OCI-LY1 (cell line): ENCODE measurements at regions not wholly inside any gene's neighbourhood (a gene's known extent, or its start where the extent isn't known, plus 50 kb on each side); places are given as distances from the start of the nearest gene placed in this dataset.

ENCODE experiments used
- H2AFZ ChIP-seq: fragments of 200-600 bp; sonication (generic), shearing (Covaris generic); 2 replicates; pipeline ENCODE4 v1.6.0; 2014; ENCODE audit warnings: antibody characterized with exemption, mild to moderate bottlenecking, low read length
- H3F3A ChIP-seq: fragments of 200-600 bp; sonication (generic), shearing (Covaris generic); 2 replicates; pipeline ENCODE4 v1.6.0; 2014; ENCODE audit warnings: mild to moderate bottlenecking, antibody characterized with exemption, low read length, moderate library complexity; ENCODE audit not compliant: insufficient read depth
- H3K27ac ChIP-seq: fragments of 200-600 bp; sonication (generic); 2 replicates; pipeline ENCODE4 v1.5.1; 2014; ENCODE audit warnings: low read length, mixed run types, mild to moderate bottlenecking, low read depth; ENCODE audit not compliant: poor library complexity, severe bottlenecking
- H3K27me3 ChIP-seq: fragments of 200-600 bp; sonication (generic); 2 replicates; pipeline ENCODE4 v1.6.0; 2014; ENCODE audit warnings: antibody characterized with exemption, mild to moderate bottlenecking, low read length, moderate library complexity; ENCODE audit not compliant: insufficient read depth
- H3K36me3 ChIP-seq: fragments of 200-600 bp; sonication (generic); 2 replicates; pipeline ENCODE4 v1.6.1; 2014; ENCODE audit warnings: mild to moderate bottlenecking, antibody characterized with exemption, low read length, moderate library complexity, mixed read lengths; ENCODE audit not compliant: insufficient read depth
- H3K4me1 ChIP-seq: fragments of 200-600 bp; sonication (generic); 2 replicates; pipeline ENCODE4 v1.5.1; 2014; ENCODE audit warnings: mild to moderate bottlenecking, low read length, moderate library complexity; ENCODE audit not compliant: insufficient read depth, severe bottlenecking
- H3K4me2 ChIP-seq: fragments of 200-600 bp; sonication (generic), shearing (Covaris generic); 2 replicates; pipeline ENCODE4 v1.6.1; 2014; ENCODE audit warnings: low read length
- H3K4me3 ChIP-seq: fragments of 200-600 bp; sonication (generic); 2 replicates; pipeline ENCODE4 v1.5.1; 2014; ENCODE audit warnings: low read length, low read depth, mild to moderate bottlenecking, mixed read lengths; ENCODE audit not compliant: poor library complexity, severe bottlenecking
- H3K79me2 ChIP-seq: fragments of 200-600 bp; shearing (Covaris generic); 2 replicates; pipeline ENCODE4 v1.6.1; 2016; ENCODE audit warnings: mixed run types, low read length, mixed read lengths; ENCODE audit not compliant: insufficient read depth
- H3K9ac ChIP-seq: fragments of 200-600 bp; sonication (generic), shearing (Covaris generic); 2 replicates; pipeline ENCODE4 v1.6.1; 2014; ENCODE audit warnings: mild to moderate bottlenecking, low read length, mixed read lengths
- H3K9me2 ChIP-seq: fragments of 200-600 bp; sonication (generic), shearing (Covaris generic); 2 replicates; pipeline ENCODE4 v1.6.1; 2014; ENCODE audit warnings: low read depth, mild to moderate bottlenecking, low read length, mixed read lengths
- H3K9me3 ChIP-seq: fragments of 200-600 bp; shearing (Covaris generic); 2 replicates; pipeline ENCODE4 v1.6.1; 2014; ENCODE audit warnings: low read length, mixed read lengths
- H4K20me1 ChIP-seq: fragments of 200-600 bp; sonication (generic), shearing (Covaris generic); 2 replicates; pipeline ENCODE4 v1.6.0; 2016; ENCODE audit warnings: mild to moderate bottlenecking, low read length; ENCODE audit not compliant: insufficient read depth
- EZH2 ChIP-seq: fragments of 200-600 bp; sonication (generic), shearing (Covaris generic); IDR thresholded peaks from 2 replicates; pipeline ENCODE4 v1.8.0; 2017; ENCODE audit warnings: borderline replicate concordance, mixed run types, mild to moderate bottlenecking, antibody characterized with exemption, low read length, moderate library complexity, mixed read lengths
- TF ChIP-seq, protein P1 (sequence below): fragments of 200-600 bp; sonication (generic), shearing (Covaris generic); IDR thresholded peaks from 2 replicates; pipeline ENCODE4 v1.5.1; 2017; ENCODE audit warnings: mild to moderate bottlenecking, antibody characterized with exemption, low read length, moderate library complexity, mixed read lengths

DNA sequence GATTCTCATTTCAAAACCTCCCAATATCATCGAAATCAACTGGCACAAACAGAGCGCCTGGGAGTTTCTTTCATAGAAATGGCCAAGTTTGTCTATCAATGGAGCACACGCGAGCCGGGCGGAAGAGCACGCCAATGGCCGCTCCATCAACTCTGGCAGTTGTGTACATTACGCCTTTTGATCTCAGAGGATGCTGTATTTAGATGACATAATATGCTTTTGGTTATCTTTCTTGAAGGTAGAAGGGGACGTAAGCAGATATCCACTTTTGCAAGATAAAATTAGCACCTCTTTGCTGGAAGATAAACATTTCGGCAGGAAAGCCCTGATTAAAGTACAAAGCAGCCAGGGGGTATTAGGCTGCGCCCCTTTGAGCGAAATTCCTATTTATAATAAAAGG is 287.4 kb downstream of the IRF8 start:
- Histone ChIP-seq H3K4me2 (no peak overlapping the region), H3K27me3 (peaks cover 7% of the 10 kb centered on the region; the same call in 1 of the 2 replicates), H3K9ac (no peak overlapping the region), H4K20me1 (no peaks in the 10 kb centered on the region), H3K27ac (no peak overlapping the region), H3K4me3 (no peak overlapping the region), H3F3A (no peaks in the 10 kb centered on the region), H3K79me2 (no peaks in the 10 kb centered on the region), H3K9me2 (no peaks in the 10 kb centered on the region), H3K36me3 (no peaks in the 10 kb centered on the region), H3K4me1 (no peaks in the 10 kb centered on the region), H3K9me3 (no peaks in the 10 kb centered on the region), H2AFZ (no peak overlapping the region)
- TF ChIP-seq, protein P1, sequence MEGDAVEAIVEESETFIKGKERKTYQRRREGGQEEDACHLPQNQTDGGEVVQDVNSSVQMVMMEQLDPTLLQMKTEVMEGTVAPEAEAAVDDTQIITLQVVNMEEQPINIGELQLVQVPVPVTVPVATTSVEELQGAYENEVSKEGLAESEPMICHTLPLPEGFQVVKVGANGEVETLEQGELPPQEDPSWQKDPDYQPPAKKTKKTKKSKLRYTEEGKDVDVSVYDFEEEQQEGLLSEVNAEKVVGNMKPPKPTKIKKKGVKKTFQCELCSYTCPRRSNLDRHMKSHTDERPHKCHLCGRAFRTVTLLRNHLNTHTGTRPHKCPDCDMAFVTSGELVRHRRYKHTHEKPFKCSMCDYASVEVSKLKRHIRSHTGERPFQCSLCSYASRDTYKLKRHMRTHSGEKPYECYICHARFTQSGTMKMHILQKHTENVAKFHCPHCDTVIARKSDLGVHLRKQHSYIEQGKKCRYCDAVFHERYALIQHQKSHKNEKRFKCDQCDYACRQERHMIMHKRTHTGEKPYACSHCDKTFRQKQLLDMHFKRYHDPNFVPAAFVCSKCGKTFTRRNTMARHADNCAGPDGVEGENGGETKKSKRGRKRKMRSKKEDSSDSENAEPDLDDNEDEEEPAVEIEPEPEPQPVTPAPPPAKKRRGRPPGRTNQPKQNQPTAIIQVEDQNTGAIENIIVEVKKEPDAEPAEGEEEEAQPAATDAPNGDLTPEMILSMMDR: no peak
- no peak for TF ChIP-seq EZH2

DNA sequence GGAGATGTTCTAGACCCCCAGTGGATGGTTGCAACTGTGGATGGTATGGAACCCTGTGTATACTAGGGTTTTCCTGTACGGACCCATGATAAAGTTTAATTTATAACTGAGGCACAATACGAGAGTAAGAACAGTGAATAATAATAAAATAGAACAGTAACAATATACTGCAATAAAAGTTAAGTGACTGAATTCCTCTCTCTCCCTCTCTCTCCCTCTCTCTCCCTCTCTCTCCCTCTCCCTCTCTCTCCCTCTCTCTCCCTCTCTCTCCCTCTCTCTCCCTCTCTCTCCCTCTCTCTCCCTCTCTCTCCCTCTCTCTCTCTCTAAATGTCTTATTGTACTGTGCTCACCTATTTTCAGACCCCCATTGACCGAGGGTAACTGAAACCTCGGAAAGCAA is 291.0 kb downstream of the IRF8 start:
- Histone ChIP-seq H3K27me3 (peaks cover 9% of the 10 kb centered on the region; the same call in 1 of the 2 replicates), H3K9me2 (no peaks in the 10 kb centered on the region), H3K4me2 (no peak overlapping the region), H3K9ac (no peak overlapping the region), H3K4me1 (no peaks in the 10 kb centered on the region), H3K9me3 (no peaks in the 10 kb centered on the region), H3F3A (no peaks in the 10 kb centered on the region), H4K20me1 (no peaks in the 10 kb centered on the region), H3K27ac (no peak overlapping the region), H3K79me2 (no peaks in the 10 kb centered on the region), H3K4me3 (no peak overlapping the region), H3K36me3 (no peaks in the 10 kb centered on the region), H2AFZ (no peak overlapping the region)
- TF ChIP-seq, protein P1: no peak
- no peak for TF ChIP-seq EZH2

DNA sequence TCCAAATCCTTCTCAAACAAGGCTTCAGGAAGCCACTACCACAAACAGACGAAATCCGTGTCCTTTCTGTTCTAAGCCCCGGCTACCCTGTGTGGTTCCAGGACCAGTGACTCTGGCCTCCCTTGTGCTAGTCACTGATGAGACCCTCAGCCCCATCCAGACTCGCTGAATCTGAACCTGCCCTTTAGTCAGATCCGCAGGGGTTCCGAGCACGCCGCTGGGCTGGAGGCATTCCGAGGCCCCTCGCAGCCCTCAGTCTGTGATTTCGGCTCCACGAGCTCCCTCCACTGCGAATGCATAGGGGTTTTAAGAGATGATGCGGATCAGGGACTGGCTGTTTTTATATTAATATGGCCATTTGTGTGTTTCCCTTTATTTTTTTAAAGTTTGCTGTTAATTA is 292.7 kb downstream of the IRF8 start:
- Histone ChIP-seq H2AFZ (no peak overlapping the region), H3K27ac (no peak overlapping the region), H4K20me1 (no peaks in the 10 kb centered on the region), H3K36me3 (no peaks in the 10 kb centered on the region), H3K79me2 (no peaks in the 10 kb centered on the region), H3K4me1 (no peaks in the 10 kb centered on the region), H3F3A (no peaks in the 10 kb centered on the region), H3K4me2 (no peak overlapping the region), H3K9ac (no peak overlapping the region), H3K9me2 (no peaks in the 10 kb centered on the region), H3K27me3 (peaks cover 3% of the 10 kb centered on the region; the same call in 1 of the 2 replicates), H3K4me3 (no peak overlapping the region), H3K9me3 (no peaks in the 10 kb centered on the region)
- TF ChIP-seq, protein P1: no peak
- TF ChIP-seq EZH2: no peak
